ENCODE measurements at regions not wholly inside any gene's neighbourhood (a gene's known extent, or its start where the extent isn't known, plus 50 kb on each side); places are given as distances from the start of the nearest gene placed in this dataset.

- Histone ChIP-seq H3K4me2 (ENCODE audit: low read length) (no peak overlapping the region), H3K27me3 (ENCODE audit: insufficient read depth, low read length) (no peaks in the 10 kb centered on the region), H3K9ac (ENCODE audit: low read length) (no peak overlapping the region), H3K9me3 (ENCODE audit: low read length) (no peaks in the 10 kb centered on the region), H4K20me1 (ENCODE audit: insufficient read depth, low read length) (no peaks in the 10 kb centered on the region), H3K79me2 (ENCODE audit: insufficient read depth, low read length) (no peaks in the 10 kb centered on the region), H3K4me3 (ENCODE audit: low read depth, low read length, poor library complexity, severe bottlenecking) (no peak overlapping the region), H3K27ac (ENCODE audit: low read depth, low read length, poor library complexity, severe bottlenecking) (no peak overlapping the region), H3K36me3 (ENCODE audit: insufficient read depth, low read length) (no peaks in the 10 kb centered on the region), H3K4me1 (ENCODE audit: insufficient read depth, low read length, severe bottlenecking) (no peaks in the 10 kb centered on the region), H3K9me2 (ENCODE audit: low read depth, low read length) (no peaks in the 10 kb centered on the region), H3F3A (ENCODE audit: insufficient read depth, low read length) (no peaks in the 10 kb centered on the region), H2AFZ (ENCODE audit: low read length) (no peak overlapping the region)
- TF ChIP-seq EZH2 (IDR thresholded peaks at IDR 0.05; ENCODE audit: borderline replicate concordance, low read length) = no peak
- no peak for TF ChIP-seq CTCF (IDR thresholded peaks at IDR 0.05; ENCODE audit: low read length)
Measured at GRCh38 chr9:16276866-16277265, 593.6 kb downstream of the BNC2 start.

- H3K4me3 ChIP-seq (ENCODE audit: low read depth, low read length, poor library complexity, severe bottlenecking) = no peak overlapping the region
- no peaks in the 10 kb centered on the region for H3K79me2 ChIP-seq (ENCODE audit: insufficient read depth, low read length)
- H3F3A ChIP-seq (ENCODE audit: insufficient read depth, low read length) = no peaks in the 10 kb centered on the region
- H4K20me1 ChIP-seq (ENCODE audit: insufficient read depth, low read length) = no peaks in the 10 kb centered on the region
- H3K36me3 ChIP-seq (ENCODE audit: insufficient read depth, low read length) = no peaks in the 10 kb centered on the region
- H3K27ac ChIP-seq (ENCODE audit: low read depth, low read length, poor library complexity, severe bottlenecking) = no peak overlapping the region
- H3K4me1 ChIP-seq (ENCODE audit: insufficient read depth, low read length, severe bottlenecking) = no peaks in the 10 kb centered on the region
- H2AFZ ChIP-seq (ENCODE audit: low read length) = no peak overlapping the region
- no peak overlapping the region for H3K9ac ChIP-seq (ENCODE audit: low read length)
- TF ChIP-seq CTCF (IDR thresholded peaks at IDR 0.05; ENCODE audit: low read length) (no peak), EZH2 (IDR thresholded peaks at IDR 0.05; ENCODE audit: borderline replicate concordance, low read length) (no peak)
- H3K9me3 ChIP-seq (ENCODE audit: low read length) = no peaks in the 10 kb centered on the region
- H3K27me3 ChIP-seq (ENCODE audit: insufficient read depth, low read length) = no peaks in the 10 kb centered on the region
- H3K4me2 ChIP-seq (ENCODE audit: low read length) = no peak overlapping the region
- H3K9me2 ChIP-seq (ENCODE audit: low read depth, low read length) = no peaks in the 10 kb centered on the region
Measured at GRCh38 chr9:16277471-16277960, 593.0 kb downstream of the BNC2 start.

GRCh38 chr9:16278326-16278999 is 592.0 kb downstream of the BNC2 start:
- TF ChIP-seq EZH2 (IDR thresholded peaks at IDR 0.05; ENCODE audit: borderline replicate concordance, low read length) (no peak), CTCF (IDR thresholded peaks at IDR 0.05; ENCODE audit: low read length) (no peak)
- no peaks in the 10 kb centered on the region for H3K36me3 ChIP-seq (ENCODE audit: insufficient read depth, low read length)
- no peaks in the 10 kb centered on the region for H4K20me1 ChIP-seq (ENCODE audit: insufficient read depth, low read length)
- H3K9me2 ChIP-seq (ENCODE audit: low read depth, low read length) = no peaks in the 10 kb centered on the region
- H3K27ac ChIP-seq (ENCODE audit: low read depth, low read length, poor library complexity, severe bottlenecking) = no peak overlapping the region
- no peaks in the 10 kb centered on the region for H3K9me3 ChIP-seq (ENCODE audit: low read length)
- H3F3A ChIP-seq (ENCODE audit: insufficient read depth, low read length) = no peaks in the 10 kb centered on the region
- H2AFZ ChIP-seq (ENCODE audit: low read length) = no peak overlapping the region
- H3K4me1 ChIP-seq (ENCODE audit: insufficient read depth, low read length, severe bottlenecking) = no peaks in the 10 kb centered on the region
- no peaks in the 10 kb centered on the region for H3K79me2 ChIP-seq (ENCODE audit: insufficient read depth, low read length)
- no peak overlapping the region for H3K4me2 ChIP-seq (ENCODE audit: low read length)
- H3K4me3 ChIP-seq (ENCODE audit: low read depth, low read length, poor library complexity, severe bottlenecking) = no peak overlapping the region
- no peak overlapping the region for H3K9ac ChIP-seq (ENCODE audit: low read length)
- no peaks in the 10 kb centered on the region for H3K27me3 ChIP-seq (ENCODE audit: insufficient read depth, low read length)

Measured in OCI-LY1 (cell line).